Chondrocyte (in vitro differentiated cells): ENCODE measurements at regions not wholly inside any gene's neighbourhood (a gene's known extent, or its start where the extent isn't known, plus 50 kb on each side); places are given as distances from the start of the nearest gene placed in this dataset.
"Not testable (repeated sequence)": the region's sequence is repeated elsewhere in the genome, so short reads cannot be mapped to it uniquely, and the experiment has no call there.

Source experiments
- DNase-seq: peaks from one replicate; pipeline ENCODE4 v3.0.0; 2021; ENCODE audit warnings: mixed read lengths, low spot score
- H3K27ac Mint-ChIP-seq: one replicate; pipeline ENCODE4 v1.8.0; 2021; ENCODE audit warnings: mild to moderate bottlenecking, moderate library complexity, mixed read lengths; ENCODE audit not compliant: unreplicated experiment
- H3K27me3 Mint-ChIP-seq: 2 replicates; pipeline ENCODE4 v1.8.0; 2021; ENCODE audit warnings: low read depth, mixed read lengths
- H3K36me3 Mint-ChIP-seq: 2 replicates; pipeline ENCODE4 v1.8.0; 2021; ENCODE audit warnings: low read depth, mixed read lengths
- H3K4me1 Mint-ChIP-seq: 2 replicates; pipeline ENCODE4 v1.8.0; 2021; ENCODE audit warnings: low read depth, mild to moderate bottlenecking, mixed read lengths
- H3K4me3 Mint-ChIP-seq: one replicate; pipeline ENCODE4 v1.8.0; 2021; ENCODE audit warnings: mild to moderate bottlenecking, moderate library complexity, mixed read lengths; ENCODE audit not compliant: unreplicated experiment
- H3K9me3 Mint-ChIP-seq: 2 replicates; pipeline ENCODE4 v1.8.0; 2021; ENCODE audit warnings: low read depth, mixed read lengths
- CTCF ChIP-seq: fragments of 200-600 bp; sonication (generic); IDR thresholded peaks from 2 replicates; pipeline ENCODE4 v1.5.0; 2021; ENCODE audit warnings: antibody characterized with exemption, mild to moderate bottlenecking, moderate library complexity

- no peaks in the 10 kb centered on the region for H3K4me1 Mint-ChIP-seq
- H3K27me3 Mint-ChIP-seq, result peaks cover 5% of the 10 kb centered on the region
- no peak overlapping the region for H3K27ac Mint-ChIP-seq
- H3K4me3 Mint-ChIP-seq, result no peak overlapping the region
- DNase-seq, result no peak
- TF ChIP-seq CTCF, result no peak
- no peaks in the 10 kb centered on the region for H3K36me3 Mint-ChIP-seq
- H3K9me3 Mint-ChIP-seq, result peaks cover 4% of the 10 kb centered on the region
Measured at GRCh38 chr2:67772216-67773170, 290.3 kb downstream of the C1D start.

DNA sequence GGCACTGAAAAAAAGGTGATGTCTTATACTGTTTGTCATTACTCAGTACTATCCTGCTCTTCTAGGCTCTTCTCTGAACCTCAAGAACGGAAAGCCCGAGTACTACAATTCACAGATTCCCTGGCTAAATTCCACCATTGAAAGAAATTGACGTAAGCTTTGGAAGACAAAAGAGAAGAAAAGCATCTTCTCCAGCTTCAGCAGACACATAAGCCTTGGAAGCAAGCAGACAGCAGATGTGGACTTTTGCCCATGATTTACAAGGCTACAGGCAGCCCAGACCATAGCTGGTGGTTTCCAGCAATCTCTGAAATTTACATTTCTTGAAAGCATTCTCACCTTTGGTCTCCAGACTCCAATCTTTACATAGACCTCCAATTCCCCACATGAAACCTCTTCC, 289.0 kb downstream of the C1D start:
- no peak for DNase-seq
- no peak overlapping the region for H3K4me3 Mint-ChIP-seq
- TF ChIP-seq CTCF, result no peak
- peaks cover 5% of the 10 kb centered on the region for H3K27me3 Mint-ChIP-seq
- H3K27ac Mint-ChIP-seq, result no peak overlapping the region
- peaks cover 1% of the 10 kb centered on the region for H3K9me3 Mint-ChIP-seq
- no peaks in the 10 kb centered on the region for H3K36me3 Mint-ChIP-seq
- H3K4me1 Mint-ChIP-seq, result no peaks in the 10 kb centered on the region

DNA sequence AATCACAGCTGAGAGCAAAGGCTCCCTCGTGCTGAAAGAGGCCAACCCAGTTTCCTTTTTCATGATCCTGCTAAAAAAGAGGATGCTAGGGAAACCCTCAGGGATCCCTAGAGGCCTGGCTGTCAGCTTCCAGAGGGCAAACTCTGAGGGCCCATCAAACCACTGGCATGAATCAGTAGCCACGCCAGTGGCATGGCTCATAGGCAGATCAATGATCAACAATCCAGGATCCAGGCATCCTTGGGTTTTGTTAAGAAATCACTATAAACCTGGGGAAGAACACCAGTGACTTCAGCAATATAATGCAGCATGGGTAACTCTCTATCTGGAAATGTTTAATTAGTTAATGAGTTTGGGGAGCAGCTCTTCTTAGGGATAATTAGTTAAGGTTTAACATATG, 286.5 kb downstream of the C1D start:
- Mint-ChIP-seq H3K36me3 (no peaks in the 10 kb centered on the region), H3K27ac (no peak overlapping the region), H3K9me3 (no peaks in the 10 kb centered on the region), H3K27me3 (peaks cover 5% of the 10 kb centered on the region), H3K4me1 (peaks cover 7% of the 10 kb centered on the region), H3K4me3 (no peak overlapping the region)
- no peak for TF ChIP-seq CTCF
- no peak for DNase-seq

DNA sequence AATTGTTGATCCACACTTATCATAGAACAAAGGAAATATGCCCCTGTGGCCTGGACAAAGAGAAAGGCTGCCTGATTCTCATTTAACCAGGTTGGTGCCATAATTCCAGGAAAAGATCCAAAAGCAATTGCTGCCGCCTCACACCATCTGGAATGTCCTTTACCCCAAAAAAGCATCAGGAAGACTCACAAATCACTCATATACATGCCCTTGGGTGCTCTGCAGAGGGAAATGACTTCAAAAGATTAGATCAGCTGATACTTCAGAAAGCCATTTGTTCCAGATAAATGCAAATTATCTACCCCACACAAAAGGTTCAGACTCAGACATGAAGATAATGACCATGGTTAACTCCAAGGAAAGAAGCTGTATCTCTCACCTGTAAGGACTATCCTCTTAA, 285.8 kb downstream of the C1D start:
- TF ChIP-seq CTCF, result no peak
- peaks cover 5% of the 10 kb centered on the region for H3K27me3 Mint-ChIP-seq
- H3K27ac Mint-ChIP-seq, result no peak overlapping the region
- DNase-seq, result no peak
- H3K36me3 Mint-ChIP-seq, result no peaks in the 10 kb centered on the region
- H3K4me1 Mint-ChIP-seq, result peaks cover 9% of the 10 kb centered on the region
- H3K4me3 Mint-ChIP-seq, result no peak overlapping the region
- no peaks in the 10 kb centered on the region for H3K9me3 Mint-ChIP-seq

GRCh38 chr2:67777836-67778429, 284.9 kb downstream of the C1D start:
- Mint-ChIP-seq H3K27me3 (peaks cover 3% of the 10 kb centered on the region), H3K36me3 (no peaks in the 10 kb centered on the region), H3K4me3 (no peak overlapping the region), H3K4me1 (peaks cover 14% of the 10 kb centered on the region), H3K27ac (no peak overlapping the region), H3K9me3 (no peaks in the 10 kb centered on the region)
- TF ChIP-seq CTCF, result no peak
- DNase-seq, result no peak

DNA sequence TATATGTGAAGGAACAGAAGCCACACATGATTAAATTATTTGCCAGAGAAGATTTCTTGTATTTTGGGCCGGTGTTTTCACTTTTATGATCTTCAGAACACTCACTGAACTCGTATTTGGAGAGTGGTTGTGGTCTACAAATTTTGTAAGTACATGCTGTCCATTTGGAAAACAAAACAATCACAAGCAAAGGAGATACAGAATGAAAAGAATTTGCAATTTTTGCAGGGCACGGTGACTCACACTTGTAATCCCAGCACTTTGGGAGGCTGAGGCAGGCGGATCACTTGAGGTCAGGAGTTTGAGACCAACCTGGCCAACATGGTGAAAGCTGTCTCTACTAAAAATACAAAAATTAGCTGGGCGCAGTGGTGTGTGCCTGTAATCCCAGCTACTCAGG, 282.0 kb downstream of the C1D start:
- not testable (repeated sequence) for H3K27ac Mint-ChIP-seq, H3K36me3 Mint-ChIP-seq, H3K4me3 Mint-ChIP-seq, H3K27me3 Mint-ChIP-seq, DNase-seq, H3K9me3 Mint-ChIP-seq
- H3K4me1 Mint-ChIP-seq, result peaks cover 14% of the 10 kb centered on the region
